ENCODE measurements at regions not wholly inside any gene's neighbourhood (a gene's known extent, or its start where the extent isn't known, plus 50 kb on each side); places are given as distances from the start of the nearest gene placed in this dataset.

- ATAC-seq (no peak), DNase-seq (no peak)
- H3K27ac ChIP-seq = no peak overlapping the region
- H3K36me3 ChIP-seq = no peaks in the 10 kb centered on the region
- no peaks in the 10 kb centered on the region for H3K4me1 ChIP-seq
- intact Hi-C loops (cut with DNase I) = no loop called here
- no peak overlapping the region for H3K4me3 ChIP-seq
- no peaks in the 10 kb centered on the region for H3K9me3 ChIP-seq
- H3K27me3 ChIP-seq = no peaks in the 10 kb centered on the region
- no peak for TF ChIP-seq CTCF (IDR thresholded peaks at IDR 0.05)
Measured at GRCh38 chr16:81185416-81185815, 53.1 kb upstream of the BCO1 start.

GRCh38 chr16:81181013-81181720, 57.3 kb upstream of the BCO1 start:
- intact Hi-C loops (cut with DNase I) = no loop called here
- no peak for TF ChIP-seq CTCF (IDR thresholded peaks at IDR 0.05)
- Histone ChIP-seq H3K27ac (peak overlapping the region; percentile 70), H3K4me3 (peak overlapping the region; percentile 23), H3K36me3 (no peaks in the 10 kb centered on the region), H3K4me1 (no peaks in the 10 kb centered on the region), H3K9me3 (no peaks in the 10 kb centered on the region), H3K27me3 (no peaks in the 10 kb centered on the region)
- peak; percentile 69 for DNase-seq
- peak; percentile 84 for ATAC-seq

DNA sequence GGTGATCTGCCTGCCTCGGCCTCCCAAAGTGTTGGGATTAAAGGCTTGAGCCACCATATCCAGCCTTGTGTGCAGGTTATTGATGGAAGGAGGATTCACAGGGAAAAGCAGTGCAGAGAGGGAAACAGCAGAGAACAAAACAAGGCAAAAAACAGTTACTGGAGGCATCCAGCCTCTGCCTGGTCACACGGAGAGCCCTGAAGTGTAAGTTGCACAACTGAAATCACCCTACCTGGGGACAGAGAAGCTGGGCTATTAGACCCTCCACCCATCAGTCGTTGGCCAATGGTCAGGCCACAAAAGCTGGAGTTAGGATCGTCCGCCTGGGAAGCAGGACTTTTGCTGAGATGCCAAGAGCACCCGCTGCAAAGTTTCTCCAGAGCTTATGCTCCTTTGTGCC, 57.9 kb upstream of the BCO1 start:
- Histone ChIP-seq H3K27me3 (no peaks in the 10 kb centered on the region), H3K9me3 (no peaks in the 10 kb centered on the region), H3K36me3 (no peaks in the 10 kb centered on the region), H3K27ac (peak overlapping the region; percentile 58), H3K4me3 (peak overlapping the region; percentile 23), H3K4me1 (no peaks in the 10 kb centered on the region)
- TF ChIP-seq CTCF (IDR thresholded peaks at IDR 0.05) = no peak
- ATAC-seq (no peak), DNase-seq (no peak)
- intact Hi-C loops (cut with DNase I) = no loop called here

DNA sequence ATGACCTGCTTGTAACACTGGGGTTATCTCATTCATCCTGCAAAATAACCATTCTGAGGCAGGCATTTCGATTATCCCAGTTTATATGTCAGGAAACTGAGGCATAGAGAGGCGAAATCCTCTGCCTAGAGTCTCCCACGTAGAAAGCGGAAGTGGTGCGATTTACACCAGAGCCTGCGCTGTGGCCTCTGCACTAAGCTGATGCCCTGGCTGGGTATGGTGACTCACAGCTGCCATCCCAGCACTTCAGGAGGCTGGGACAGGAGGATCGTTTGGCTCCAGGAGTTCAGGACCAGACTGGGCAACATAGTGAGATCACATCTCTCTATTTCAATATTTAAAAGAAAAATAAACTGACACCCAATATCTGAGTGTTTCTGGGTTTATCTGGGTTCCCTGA, 59.3 kb upstream of the BCO1 start:
- DNase-seq = no peak
- H3K36me3 ChIP-seq = no peaks in the 10 kb centered on the region
- TF ChIP-seq CTCF (IDR thresholded peaks at IDR 0.05) = no peak
- no peaks in the 10 kb centered on the region for H3K27me3 ChIP-seq
- ATAC-seq = no peak
- H3K27ac ChIP-seq = no peak overlapping the region
- no peaks in the 10 kb centered on the region for H3K4me1 ChIP-seq
- intact Hi-C loops (cut with DNase I) = no loop called here
- no peaks in the 10 kb centered on the region for H3K9me3 ChIP-seq
- no peak overlapping the region for H3K4me3 ChIP-seq

GRCh38 chr16:81175325-81175891, 63.1 kb upstream of the BCO1 start:
- ATAC-seq (no peak), DNase-seq (no peak)
- no peak for TF ChIP-seq CTCF (IDR thresholded peaks at IDR 0.05)
- no peak overlapping the region for H3K27ac ChIP-seq
- H3K27me3 ChIP-seq = no peaks in the 10 kb centered on the region
- intact Hi-C loops (cut with DNase I) = no loop called here
- no peaks in the 10 kb centered on the region for H3K9me3 ChIP-seq
- H3K36me3 ChIP-seq = no peaks in the 10 kb centered on the region
- no peaks in the 10 kb centered on the region for H3K4me1 ChIP-seq
- no peak overlapping the region for H3K4me3 ChIP-seq

All from upper lobe of right lung (tissue), 1 donor.